H1 (cell line): ENCODE measurements at regions not wholly inside any gene's neighbourhood (a gene's known extent, or its start where the extent isn't known, plus 50 kb on each side); places are given as distances from the start of the nearest gene placed in this dataset.

ENCODE experiments used
- CTCF ChIP-seq, 3 experiments: IDR thresholded peaks; 1 replicate in 2 of 3; 2 replicates in 1 of 3; pipeline versions ENCODE4 v1.5.1 to v1.6.1; 2011; ENCODE audit warnings: low read length in 3 of 3, mild to moderate bottlenecking in 3 of 3, inconsistent platforms in 2 of 3, low read depth in 1 of 3, moderate library complexity in 1 of 3; ENCODE audit not compliant: insufficient read depth in 1 of 3; ENCODE audit errors: control extremely low read depth in 1 of 3
- EP300 ChIP-seq, 2 experiments: IDR thresholded peaks; 1 replicate in 1 of 2; 2 replicates in 1 of 2; pipeline ENCODE4 v1.6.1; 2011 to 2012; ENCODE audit warnings: low read depth in 2 of 2, low read length in 2 of 2, mild to moderate bottlenecking in 2 of 2, borderline replicate concordance in 1 of 2, inconsistent platforms in 1 of 2, moderate library complexity in 1 of 2
- PHF8 ChIP-seq: fragments of 200-600 bp; sonication (generic); conservative IDR thresholded peaks from 2 replicates; pipeline ENCODE4 v1.7.1; 2012; ENCODE audit warnings: low read depth, mild to moderate bottlenecking, inconsistent platforms, low read length, moderate library complexity
- RFX5 ChIP-seq: IDR thresholded peaks from 2 replicates; pipeline ENCODE4 v1.6.1; 2011; ENCODE audit warnings: low read depth, low read length, improper control_type of control experiment, borderline replicate concordance
- RNF2 ChIP-seq: fragments of 200-900, 300-1000 bp; sonication (generic); IDR thresholded peaks from 2 replicates; pipeline ENCODE4 v1.7.1; 2016; ENCODE audit warnings: borderline replicate concordance, low read depth, mild to moderate bottlenecking, antibody characterized with exemption, low read length; ENCODE audit not compliant: poor library complexity, severe bottlenecking; ENCODE audit errors: missing control alignments
- TAF7 ChIP-seq: optimal IDR thresholded peaks from 2 replicates; pipeline ENCODE3; 2011; ENCODE audit warnings: low read depth, mild to moderate bottlenecking, inconsistent platforms, low read length, moderate library complexity, borderline replicate concordance
- TEAD4 ChIP-seq: IDR thresholded peaks from 2 replicates; pipeline ENCODE4 v1.6.1; 2012; ENCODE audit warnings: low read depth, low read length, inconsistent platforms, mixed read lengths

DNA sequence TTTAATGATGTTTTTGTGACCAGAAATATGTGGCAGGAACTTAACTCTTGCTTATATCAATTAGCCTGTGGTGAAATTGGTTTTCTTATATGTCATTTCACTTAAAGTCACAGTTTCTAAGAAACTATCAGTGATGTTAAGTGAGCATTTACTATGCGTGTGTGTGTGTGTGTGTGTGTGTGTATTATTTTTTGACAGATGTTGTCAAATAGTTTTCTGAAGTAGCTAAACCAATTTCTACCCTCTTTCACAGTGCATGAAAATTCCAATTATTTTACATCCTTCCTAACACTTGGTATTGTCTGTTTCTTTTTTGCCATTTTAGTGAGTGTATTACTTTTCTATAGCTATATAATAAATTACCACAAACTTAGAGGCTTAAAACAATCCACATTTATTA, 122.1 kb upstream of the CAND1 start (continued):
- no peak for TF ChIP-seq CTCF (IDR thresholded peaks at IDR 0.05; ENCODE audit: control extremely low read depth in 1 of 3, insufficient read depth in 1 of 3, low read depth in 1 of 3, low read length in 3 of 3)
- TF ChIP-seq TAF7: no peak
- no peak for TF ChIP-seq EP300 (IDR thresholded peaks at IDR 0.05; ENCODE audit: borderline replicate concordance in 1 of 2, low read depth in 2 of 2, low read length in 2 of 2)
- no peak for TF ChIP-seq TEAD4
- no peak for TF ChIP-seq RFX5
- TF ChIP-seq RNF2: no peak
- TF ChIP-seq PHF8: no peak
